GM06990 (cell line): ENCODE measurements at regions not wholly inside any gene's neighbourhood (a gene's known extent, or its start where the extent isn't known, plus 50 kb on each side); places are given as distances from the start of the nearest gene placed in this dataset.
"Not testable (repeated sequence)": the region's sequence is repeated elsewhere in the genome, so short reads cannot be mapped to it uniquely, and the experiment has no call there.

ENCODE experiments used
- DNase-seq: peaks from one replicate; pipeline ENCODE4 v3.0.0-alpha.2; 2011; ENCODE audit not compliant: insufficient read length; ENCODE audit errors: extremely low read depth
- H3K27me3 ChIP-seq: replicated peaks from 2 replicates; pipeline ENCODE4 v1.6.0; 2011; ENCODE audit warnings: low read length; ENCODE audit not compliant: control insufficient read depth, insufficient read depth
- H3K36me3 ChIP-seq: 2 replicates; pipeline ENCODE4 v1.5.1; 2011; ENCODE audit warnings: low read length; ENCODE audit not compliant: control insufficient read depth, insufficient read depth
- H3K4me3 ChIP-seq: replicated peaks from 2 replicates; pipeline ENCODE4 v1.5.1; 2011; ENCODE audit warnings: low read depth, mild to moderate bottlenecking, control low read depth, low read length
- TF ChIP-seq, protein P1 (sequence below): IDR thresholded peaks from 2 replicates; pipeline ENCODE4 v1.5.1; 2011; ENCODE audit warnings: low read length, control low read depth, mild to moderate bottlenecking, inconsistent platforms; ENCODE audit not compliant: insufficient read depth, poor library complexity, severe bottlenecking

DNA sequence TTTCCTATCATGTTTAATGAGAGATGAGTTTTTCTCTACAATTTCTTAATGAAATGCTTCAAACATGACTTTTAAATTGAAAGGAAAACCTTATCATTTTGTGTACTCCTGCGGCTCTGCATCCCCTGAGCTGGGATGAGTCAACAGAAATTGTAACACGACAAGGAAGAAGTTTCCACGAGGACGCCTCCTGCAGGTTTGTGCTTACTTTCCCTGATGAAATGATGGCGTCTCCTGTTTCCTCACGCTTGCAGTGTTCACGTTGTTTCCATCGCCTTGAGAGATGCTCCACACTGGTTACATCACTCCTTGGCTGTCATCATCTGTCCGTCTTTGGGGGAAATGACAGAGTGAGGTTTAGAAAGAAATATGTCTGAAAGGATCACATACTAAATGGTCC lies 233.7 kb upstream of the ZFP64 start:
- no peaks in the 10 kb centered on the region for H3K36me3 ChIP-seq
- H3K27me3 ChIP-seq = no peaks in the 10 kb centered on the region
- H3K4me3 ChIP-seq = no peak overlapping the region
- DNase-seq = no peak
- TF ChIP-seq, protein P1, sequence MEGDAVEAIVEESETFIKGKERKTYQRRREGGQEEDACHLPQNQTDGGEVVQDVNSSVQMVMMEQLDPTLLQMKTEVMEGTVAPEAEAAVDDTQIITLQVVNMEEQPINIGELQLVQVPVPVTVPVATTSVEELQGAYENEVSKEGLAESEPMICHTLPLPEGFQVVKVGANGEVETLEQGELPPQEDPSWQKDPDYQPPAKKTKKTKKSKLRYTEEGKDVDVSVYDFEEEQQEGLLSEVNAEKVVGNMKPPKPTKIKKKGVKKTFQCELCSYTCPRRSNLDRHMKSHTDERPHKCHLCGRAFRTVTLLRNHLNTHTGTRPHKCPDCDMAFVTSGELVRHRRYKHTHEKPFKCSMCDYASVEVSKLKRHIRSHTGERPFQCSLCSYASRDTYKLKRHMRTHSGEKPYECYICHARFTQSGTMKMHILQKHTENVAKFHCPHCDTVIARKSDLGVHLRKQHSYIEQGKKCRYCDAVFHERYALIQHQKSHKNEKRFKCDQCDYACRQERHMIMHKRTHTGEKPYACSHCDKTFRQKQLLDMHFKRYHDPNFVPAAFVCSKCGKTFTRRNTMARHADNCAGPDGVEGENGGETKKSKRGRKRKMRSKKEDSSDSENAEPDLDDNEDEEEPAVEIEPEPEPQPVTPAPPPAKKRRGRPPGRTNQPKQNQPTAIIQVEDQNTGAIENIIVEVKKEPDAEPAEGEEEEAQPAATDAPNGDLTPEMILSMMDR = no peak

DNA sequence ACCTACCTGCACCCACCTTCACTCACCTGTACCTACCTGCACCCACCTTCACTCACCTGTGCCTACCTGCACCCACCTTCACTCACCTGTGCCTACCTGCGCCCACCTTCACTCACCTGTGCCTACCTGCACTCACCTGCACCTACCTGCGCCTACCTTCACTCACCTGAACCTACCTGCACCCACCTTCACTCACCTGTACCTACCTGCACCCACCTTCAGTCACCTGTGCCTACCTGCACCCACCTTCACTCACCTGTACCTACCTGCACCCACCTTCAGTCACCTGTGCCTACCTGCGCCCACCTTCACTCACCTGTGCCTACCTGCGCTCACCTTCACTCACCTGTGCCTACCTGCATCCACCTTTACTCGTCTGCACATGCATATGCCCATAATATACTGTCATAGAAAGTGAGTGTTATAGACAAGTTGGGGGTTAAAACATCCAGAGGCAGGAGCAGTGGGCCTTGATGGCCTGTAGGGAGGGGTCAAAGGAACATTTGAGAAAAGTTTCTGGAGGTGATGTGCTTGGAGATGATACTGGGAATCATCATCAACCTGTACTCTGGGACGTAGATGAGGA lies 232.9 kb upstream of the ZFP64 start:
- DNase-seq = not testable (repeated sequence)

DNA sequence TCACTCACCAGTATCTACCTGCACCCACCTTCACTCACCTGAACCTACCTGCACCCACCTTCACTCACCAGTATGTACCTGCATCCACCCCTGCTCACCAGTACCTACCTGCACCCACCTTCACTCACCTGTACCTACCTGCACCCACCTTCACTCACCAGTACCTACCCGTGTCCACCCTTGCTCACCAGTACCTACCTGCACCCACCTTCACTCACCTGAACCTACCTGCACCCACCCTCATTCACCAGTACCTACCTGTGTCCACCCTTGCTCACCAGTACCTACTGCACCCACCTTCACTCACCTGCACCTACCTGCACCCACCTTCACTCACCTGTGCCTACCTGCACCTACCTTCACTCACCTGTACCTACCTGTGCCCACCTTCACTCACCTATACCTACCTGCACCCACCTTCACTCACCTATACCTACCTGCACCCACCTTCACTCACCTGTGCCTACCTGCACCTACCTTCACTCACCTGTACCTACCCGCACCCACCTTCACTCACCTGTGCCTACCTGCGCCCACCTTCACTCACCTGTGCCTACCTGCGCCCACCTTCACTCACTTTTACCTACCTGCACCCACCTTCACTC lies 232.1 kb upstream of the ZFP64 start:
- not testable (repeated sequence) for H3K4me3 ChIP-seq, H3K27me3 ChIP-seq, DNase-seq, H3K36me3 ChIP-seq

More for the DNA sequence above, 232.9 kb upstream of the ZFP64 start:
- not testable (repeated sequence) for H3K27me3 ChIP-seq, H3K4me3 ChIP-seq, H3K36me3 ChIP-seq

DNA sequence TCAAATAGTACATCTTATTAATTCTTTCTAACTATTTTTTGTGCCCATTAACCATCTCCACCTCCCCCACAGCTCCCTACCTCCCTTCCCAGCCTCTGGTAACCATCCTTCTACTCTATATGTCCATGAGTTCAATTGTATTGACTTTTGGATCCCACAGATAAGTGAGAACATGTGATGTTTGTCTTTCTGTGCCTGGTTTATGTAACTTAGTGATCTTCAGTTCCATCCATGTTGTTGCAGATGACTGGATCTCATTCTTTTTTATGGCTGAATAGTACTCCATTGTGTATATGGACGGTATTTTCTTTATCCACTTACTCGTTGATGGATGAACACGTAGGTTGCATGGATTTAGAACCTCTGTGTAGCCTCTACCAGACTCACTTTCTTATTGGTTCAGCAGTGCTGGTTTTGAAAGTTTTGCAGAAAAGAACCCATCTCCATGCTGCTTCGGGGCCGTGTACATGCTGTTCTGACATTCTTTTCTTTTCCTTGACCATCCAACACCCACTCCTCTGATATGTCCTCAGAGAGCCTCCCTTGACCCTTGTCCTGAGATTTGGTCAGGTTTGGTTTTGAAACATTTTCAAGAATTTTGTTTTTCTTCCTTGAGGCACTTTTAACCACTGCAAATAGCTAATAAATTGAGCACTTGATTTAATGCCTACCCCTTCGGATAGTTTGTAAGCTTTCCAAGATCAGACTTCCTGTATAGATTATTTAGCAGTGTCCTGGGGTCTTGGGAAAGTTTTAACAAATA lies 231.2 kb upstream of the ZFP64 start:
- TF ChIP-seq, protein P1 = no peak
- no peak for DNase-seq
- no peak overlapping the region for H3K4me3 ChIP-seq
- no peaks in the 10 kb centered on the region for H3K27me3 ChIP-seq
- H3K36me3 ChIP-seq = no peaks in the 10 kb centered on the region

DNA sequence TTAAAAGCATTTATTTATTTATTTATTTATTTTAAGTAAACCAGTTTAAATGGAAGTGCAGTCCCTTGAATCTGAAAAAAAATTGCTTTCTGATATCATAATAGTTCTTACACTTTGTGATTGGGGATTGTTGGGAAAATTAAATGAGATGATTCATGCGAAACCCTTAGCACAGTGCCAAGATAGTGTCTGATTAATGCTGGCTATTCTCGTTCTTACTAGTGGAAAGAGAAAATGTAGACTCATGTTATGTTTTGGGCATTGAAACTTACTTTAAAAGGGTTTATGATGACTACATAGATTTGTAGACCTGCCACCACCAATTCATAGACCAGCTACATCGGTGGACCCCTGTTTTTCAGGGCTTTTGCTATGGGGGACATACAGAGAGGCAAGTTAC lies 229.2 kb upstream of the ZFP64 start:
- Histone ChIP-seq H3K4me3 (no peak overlapping the region), H3K36me3 (no peaks in the 10 kb centered on the region), H3K27me3 (no peaks in the 10 kb centered on the region)
- TF ChIP-seq, protein P1 = no peak
- DNase-seq = no peak

DNA sequence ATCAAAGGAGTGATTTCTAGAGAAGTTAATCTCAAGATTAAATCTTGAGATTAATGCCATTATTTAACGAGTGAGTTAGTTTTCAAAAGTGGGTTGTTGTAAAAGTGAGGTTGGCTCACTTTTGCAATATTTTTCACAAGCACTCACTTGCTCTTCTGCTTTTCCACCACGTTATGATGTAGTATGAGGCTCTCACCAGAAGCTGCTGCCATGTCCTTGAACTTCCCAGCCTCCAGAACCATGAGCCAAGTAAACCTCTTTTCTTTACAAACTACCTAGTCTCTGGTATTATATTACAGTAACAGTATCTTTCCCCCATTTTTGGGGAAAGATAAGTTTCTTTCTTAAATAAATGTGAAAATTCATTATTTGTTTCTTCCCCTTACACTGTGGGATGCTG lies 227.6 kb upstream of the ZFP64 start:
- TF ChIP-seq, protein P1 = no peak
- Histone ChIP-seq H3K27me3 (no peaks in the 10 kb centered on the region), H3K4me3 (no peak overlapping the region), H3K36me3 (no peaks in the 10 kb centered on the region)
- no peak for DNase-seq
